Adrenal gland (tissue), 5 donors: ENCODE measurements at regions not wholly inside any gene's neighbourhood (a gene's known extent, or its start where the extent isn't known, plus 50 kb on each side); places are given as distances from the start of the nearest gene placed in this dataset.

ENCODE experiments used
- CTCF ChIP-seq, 6 experiments: fragments of 450-650 bp in 4 of 6; fragments of 200-600 bp in 2 of 6; sonication (generic) in 1 of 6; IDR thresholded peaks; 1 replicate in 5 of 6; 2 replicates in 1 of 6; pipeline versions ENCODE4 v1.5.1 to v1.8.0; 2016 to 2021; ENCODE audit warnings: antibody characterized with exemption in 6 of 6, mild to moderate bottlenecking in 2 of 6, moderate library complexity in 1 of 6
- POLR2A ChIP-seq, 2 donors: fragments of 450-650 bp; IDR thresholded peaks; one replicate each; pipeline ENCODE4 v1.6.1; 2017; ENCODE audit warnings: antibody characterized with exemption in 2 of 2, mild to moderate bottlenecking in 2 of 2, moderate library complexity in 1 of 2
- donor health status: DM: no; HTN: no; CAD: no.

GRCh38 chr1:106768077-106768476 is 288.4 kb upstream of the PRMT6 start:
- TF ChIP-seq POLR2A (IDR thresholded peaks at IDR 0.05) (no peak), CTCF (IDR thresholded peaks at IDR 0.05) (no peak)
